OCI-LY7 (cell line): ENCODE measurements at regions not wholly inside any gene's neighbourhood (a gene's known extent, or its start where the extent isn't known, plus 50 kb on each side); places are given as distances from the start of the nearest gene placed in this dataset.

ENCODE experiments used
- CTCF ChIP-seq: fragments of 200-600 bp; sonication (generic); conservative IDR thresholded peaks from 2 replicates; pipeline ENCODE4 v1.5.1; 2014; ENCODE audit warnings: mild to moderate bottlenecking, antibody characterized with exemption, low read length, moderate library complexity, mixed read lengths
- EZH2phosphoT487 ChIP-seq: fragments of 200-600 bp; sonication (generic); IDR thresholded peaks from 2 replicates; pipeline ENCODE4 v1.6.1; 2018; ENCODE audit warnings: low read depth, borderline replicate concordance, mild to moderate bottlenecking, mixed run types, antibody characterized with exemption, low read length, moderate library complexity, mixed read lengths

GRCh38 chr16:48918520-48919258, 308.7 kb upstream of the N4BP1 start:
- TF ChIP-seq CTCF (no peak), EZH2phosphoT487 (no peak)
